ENCODE measurements at regions not wholly inside any gene's neighbourhood (a gene's known extent, or its start where the extent isn't known, plus 50 kb on each side); places are given as distances from the start of the nearest gene placed in this dataset.

DNA sequence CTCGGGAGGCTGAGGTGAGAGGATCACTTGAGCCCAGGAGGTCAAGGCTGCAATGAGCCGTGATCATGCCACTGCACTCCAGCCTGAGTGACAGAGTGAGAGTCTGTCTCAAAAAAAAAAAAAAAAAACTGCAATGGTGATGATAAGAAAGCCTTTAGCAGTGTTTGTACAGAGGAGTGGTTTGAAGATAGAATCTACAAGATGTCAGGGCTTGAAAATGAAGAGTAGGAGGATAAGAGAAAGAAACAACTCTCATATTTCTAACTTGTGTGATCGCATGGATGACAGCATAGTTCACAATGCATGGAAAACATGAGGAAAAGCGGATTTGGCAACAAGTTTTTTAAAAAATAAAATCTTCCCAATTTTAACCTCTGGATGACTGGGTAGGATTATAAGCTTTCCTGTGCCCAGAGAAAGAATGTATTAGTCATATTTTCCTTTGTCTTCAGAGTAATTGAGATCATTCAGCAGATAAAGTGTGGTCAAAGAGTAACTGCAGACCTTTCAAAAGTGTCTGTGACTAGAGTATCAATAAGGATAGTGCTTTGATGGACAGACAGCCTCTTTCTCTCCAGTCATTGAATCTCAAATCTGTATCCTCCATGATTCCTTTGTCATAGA lies 328.1 kb downstream of the CASP12 start:
- FAIRE-seq (no peak), DNase-seq (ENCODE audit: low read depth, low spot score) (no peak)
- Histone ChIP-seq H2AFZ (ENCODE audit: control insufficient read depth, low read length) (no peak overlapping the region), H3K27me3 (ENCODE audit: control insufficient read depth, extremely low read depth, insufficient read depth, low read length) (no peaks in the 10 kb centered on the region), H3K79me2 (ENCODE audit: control insufficient read depth, insufficient read depth, low read length) (no peaks in the 10 kb centered on the region), H3K4me2 (ENCODE audit: control insufficient read depth, extremely low read depth, insufficient read depth, low read depth, low read length) (no peak overlapping the region), H3K27ac (ENCODE audit: control insufficient read depth, insufficient read depth, low read length) (no peak overlapping the region), H3K9me3 (ENCODE audit: control insufficient read depth, low read depth, low read length) (no peaks in the 10 kb centered on the region), H3K4me3 (ENCODE audit: control insufficient read depth in 2 of 3, extremely low read depth in 1 of 3, insufficient read depth in 2 of 3, low read depth in 1 of 3, low read length in 3 of 3) (no peak overlapping the region), H4K20me1 (ENCODE audit: control insufficient read depth, extremely low read depth, insufficient read depth, low read length) (no peaks in the 10 kb centered on the region), H3K9me1 (ENCODE audit: control insufficient read depth, extremely low read depth, insufficient read depth, low read length) (no peaks in the 10 kb centered on the region), H3K36me3 (ENCODE audit: control insufficient read depth in 2 of 2, extremely low read depth in 1 of 2, insufficient read depth in 2 of 2, low read length in 2 of 2) (no peaks in the 10 kb centered on the region), H3K4me1 (ENCODE audit: control insufficient read depth, extremely low read depth, insufficient read depth, low read length) (peaks cover 5% of the 10 kb centered on the region), H3K9ac (ENCODE audit: control insufficient read depth, extremely low read depth, insufficient read depth, low read length) (no peak overlapping the region)
- TF ChIP-seq, protein P1, sequence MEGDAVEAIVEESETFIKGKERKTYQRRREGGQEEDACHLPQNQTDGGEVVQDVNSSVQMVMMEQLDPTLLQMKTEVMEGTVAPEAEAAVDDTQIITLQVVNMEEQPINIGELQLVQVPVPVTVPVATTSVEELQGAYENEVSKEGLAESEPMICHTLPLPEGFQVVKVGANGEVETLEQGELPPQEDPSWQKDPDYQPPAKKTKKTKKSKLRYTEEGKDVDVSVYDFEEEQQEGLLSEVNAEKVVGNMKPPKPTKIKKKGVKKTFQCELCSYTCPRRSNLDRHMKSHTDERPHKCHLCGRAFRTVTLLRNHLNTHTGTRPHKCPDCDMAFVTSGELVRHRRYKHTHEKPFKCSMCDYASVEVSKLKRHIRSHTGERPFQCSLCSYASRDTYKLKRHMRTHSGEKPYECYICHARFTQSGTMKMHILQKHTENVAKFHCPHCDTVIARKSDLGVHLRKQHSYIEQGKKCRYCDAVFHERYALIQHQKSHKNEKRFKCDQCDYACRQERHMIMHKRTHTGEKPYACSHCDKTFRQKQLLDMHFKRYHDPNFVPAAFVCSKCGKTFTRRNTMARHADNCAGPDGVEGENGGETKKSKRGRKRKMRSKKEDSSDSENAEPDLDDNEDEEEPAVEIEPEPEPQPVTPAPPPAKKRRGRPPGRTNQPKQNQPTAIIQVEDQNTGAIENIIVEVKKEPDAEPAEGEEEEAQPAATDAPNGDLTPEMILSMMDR (optimal IDR thresholded peaks at IDR 0.05 in 1 of 3, IDR thresholded peaks at IDR 0.05 in 1 of 3, conservative IDR thresholded peaks at IDR 0.05 in 1 of 3; ENCODE audit: extremely low read depth in 1 of 3, insufficient read depth in 2 of 3, low read length in 3 of 3): no peak
- TF ChIP-seq EZH2 (IDR thresholded peaks at IDR 0.05; ENCODE audit: low read length): no peak
- dilution Hi-C loops (cut with MboI; ENCODE audit: extremely low pct_ligation_motif_present, low sequenced_read_pairs): no loop called here

GRCh38 chr11:104565583-104565961 lies 332.7 kb downstream of the CASP12 start:
- Histone ChIP-seq H3K79me2 (ENCODE audit: control insufficient read depth, insufficient read depth, low read length) (no peaks in the 10 kb centered on the region), H2AFZ (ENCODE audit: control insufficient read depth, low read length) (no peak overlapping the region), H3K9me1 (ENCODE audit: control insufficient read depth, extremely low read depth, insufficient read depth, low read length) (no peaks in the 10 kb centered on the region), H3K9ac (ENCODE audit: control insufficient read depth, extremely low read depth, insufficient read depth, low read length) (no peak overlapping the region), H3K4me1 (ENCODE audit: control insufficient read depth, extremely low read depth, insufficient read depth, low read length) (peaks cover 3% of the 10 kb centered on the region), H3K4me2 (ENCODE audit: control insufficient read depth, extremely low read depth, insufficient read depth, low read depth, low read length) (no peak overlapping the region), H3K4me3 (ENCODE audit: control insufficient read depth in 2 of 3, extremely low read depth in 1 of 3, insufficient read depth in 2 of 3, low read depth in 1 of 3, low read length in 3 of 3) (no peak overlapping the region), H3K9me3 (ENCODE audit: control insufficient read depth, low read depth, low read length) (no peaks in the 10 kb centered on the region), H3K36me3 (ENCODE audit: control insufficient read depth in 2 of 2, extremely low read depth in 1 of 2, insufficient read depth in 2 of 2, low read length in 2 of 2) (no peaks in the 10 kb centered on the region), H4K20me1 (ENCODE audit: control insufficient read depth, extremely low read depth, insufficient read depth, low read length) (no peaks in the 10 kb centered on the region), H3K27me3 (ENCODE audit: control insufficient read depth, extremely low read depth, insufficient read depth, low read length) (no peaks in the 10 kb centered on the region), H3K27ac (ENCODE audit: control insufficient read depth, insufficient read depth, low read length) (no peak overlapping the region)
- DNase-seq (ENCODE audit: low read depth, low spot score) (no peak), FAIRE-seq (no peak)
- TF ChIP-seq EZH2 (IDR thresholded peaks at IDR 0.05; ENCODE audit: low read length): no peak
- dilution Hi-C loops (cut with MboI; ENCODE audit: extremely low pct_ligation_motif_present, low sequenced_read_pairs): no loop called here
